ENCODE measurements at regions not wholly inside any gene's neighbourhood (a gene's known extent, or its start where the extent isn't known, plus 50 kb on each side); places are given as distances from the start of the nearest gene placed in this dataset.
"Not testable (repeated sequence)": the region's sequence is repeated elsewhere in the genome, so short reads cannot be mapped to it uniquely, and the experiment has no call there.

DNA sequence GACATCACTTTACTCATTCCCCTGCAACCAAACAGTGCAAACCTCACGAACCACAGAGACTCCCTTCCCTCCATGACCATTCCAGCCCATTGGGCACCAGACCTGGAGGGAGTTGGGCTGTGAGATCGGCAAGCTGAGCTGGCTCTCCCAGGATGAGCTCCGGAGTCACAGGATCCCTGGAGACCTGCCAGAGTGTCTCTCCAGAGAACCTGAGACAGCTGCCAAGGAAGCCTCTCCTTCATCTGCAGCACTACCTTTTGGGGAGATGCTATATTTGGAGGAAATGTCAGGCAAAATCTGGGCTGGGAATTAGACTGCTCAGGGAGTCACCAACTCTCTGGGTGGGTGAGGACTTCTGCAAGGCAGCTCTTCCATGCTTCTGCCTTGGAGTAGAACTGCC, 417.4 kb downstream of the TNS1 start:
- no peak for DNase-seq (ENCODE audit: low spot score)

DNA sequence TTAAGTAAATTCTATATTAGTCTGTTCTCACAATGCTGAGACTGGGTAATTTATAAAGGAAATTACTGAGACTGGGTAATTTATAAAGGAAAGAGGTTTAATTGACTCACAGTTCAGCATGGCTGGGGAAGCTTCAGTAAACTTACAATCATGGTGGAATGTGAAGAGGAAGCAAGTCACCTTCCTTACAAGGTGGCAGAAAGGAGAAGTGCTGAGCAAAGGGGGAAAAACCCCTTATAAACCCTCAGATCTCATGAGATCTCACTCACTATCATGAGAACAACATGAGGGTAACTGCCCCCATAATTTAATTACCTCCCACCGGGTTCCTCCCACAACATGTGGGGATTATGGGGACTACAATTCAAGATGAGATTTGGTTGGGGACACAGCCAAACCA, 422.4 kb downstream of the TNS1 start:
- not testable (repeated sequence) for DNase-seq (ENCODE audit: low spot score)

DNA sequence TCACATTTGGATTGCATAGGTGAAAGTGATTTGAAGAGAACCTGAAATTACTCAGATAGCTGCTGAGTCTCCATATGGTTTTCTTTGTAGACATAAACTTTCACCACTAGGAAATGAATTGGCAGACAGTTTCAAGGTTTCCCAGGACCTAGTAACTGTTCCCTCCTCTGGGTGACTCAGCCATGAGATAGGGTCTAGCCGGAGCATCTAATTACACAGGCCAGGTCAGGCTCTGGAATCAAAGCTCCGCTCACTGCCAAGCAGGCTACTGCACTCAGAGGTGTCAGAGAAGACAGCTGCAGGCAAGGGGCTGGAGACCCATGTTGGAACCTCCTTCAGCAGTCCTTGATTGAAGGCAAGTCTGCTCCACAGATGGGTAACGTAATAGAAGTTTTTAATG, 429.2 kb downstream of the TNS1 start:
- no peak for DNase-seq (ENCODE audit: low spot score)

DNA sequence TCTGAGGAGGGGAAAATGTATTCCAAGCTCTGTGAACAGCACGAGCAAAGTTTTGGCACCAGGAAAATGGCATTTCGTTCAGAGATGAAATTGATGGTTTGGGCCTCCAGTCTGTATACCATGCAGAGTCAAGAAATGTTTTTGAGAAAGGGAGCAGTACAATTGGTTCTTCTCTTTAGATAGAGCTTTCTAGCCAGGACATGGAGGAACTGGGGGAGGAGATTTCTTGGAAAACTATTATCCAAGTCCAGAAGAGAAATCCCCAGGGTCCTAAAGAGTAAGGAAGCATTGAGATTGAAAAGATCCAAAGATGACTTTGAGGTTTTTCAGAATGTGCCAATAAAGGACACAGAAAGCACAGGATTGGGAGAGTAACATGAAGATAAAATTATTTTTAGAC, 432.4 kb downstream of the TNS1 start:
- DNase-seq (ENCODE audit: low spot score): no peak

DNA sequence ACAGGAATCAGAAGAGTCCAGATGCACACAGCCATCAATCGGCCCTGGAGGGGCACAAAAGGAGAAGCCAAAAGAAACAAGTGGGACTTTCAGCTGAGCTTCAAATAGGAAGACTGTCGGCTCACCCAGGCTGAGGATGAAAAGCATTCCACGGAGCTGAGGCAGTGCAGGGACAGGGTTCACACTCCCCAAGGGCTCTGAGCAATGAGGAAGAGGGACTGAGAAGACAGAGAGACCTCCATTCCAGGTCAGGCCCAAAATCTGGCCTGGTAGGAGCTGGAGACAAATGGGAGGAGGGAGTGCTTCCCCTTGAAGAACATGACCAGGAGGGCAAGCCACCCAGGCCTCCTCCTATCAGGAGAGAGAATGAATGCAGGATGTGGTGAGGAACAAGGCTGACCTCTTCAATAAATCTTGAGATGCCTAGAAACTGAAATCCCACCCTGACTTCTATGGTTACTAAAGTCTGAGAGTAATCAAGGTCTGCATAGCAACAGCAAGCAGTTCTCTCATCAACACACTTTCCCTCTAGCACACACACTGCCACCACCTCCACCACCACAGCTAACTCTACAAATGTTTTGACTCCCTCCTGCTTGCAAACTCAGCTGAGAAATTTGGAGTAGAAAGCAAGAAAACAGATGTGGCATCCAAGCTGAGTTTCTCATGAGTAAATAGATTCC, 434.4 kb downstream of the TNS1 start:
- DNase-seq (ENCODE audit: low spot score): no peak

DNA sequence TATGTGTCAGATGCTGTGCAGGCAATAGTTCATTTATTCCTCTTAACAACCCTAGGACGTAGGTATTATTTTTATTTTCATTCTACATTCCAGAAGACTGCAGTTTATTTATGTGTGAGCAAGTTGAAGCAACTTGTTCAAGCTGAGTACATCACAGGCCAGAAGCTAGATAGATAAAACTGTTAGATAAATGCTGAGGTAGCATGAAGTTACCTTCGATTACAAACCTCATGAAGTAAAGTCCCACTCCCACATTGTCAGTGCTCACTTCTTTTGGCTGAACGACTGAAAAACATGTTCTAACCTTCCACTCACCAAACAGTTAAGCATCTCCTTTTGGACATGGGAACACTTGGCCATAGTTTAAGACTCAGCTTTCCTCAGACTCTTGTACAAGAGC, 439.2 kb downstream of the TNS1 start:
- no peak for DNase-seq (ENCODE audit: low spot score)

DNA sequence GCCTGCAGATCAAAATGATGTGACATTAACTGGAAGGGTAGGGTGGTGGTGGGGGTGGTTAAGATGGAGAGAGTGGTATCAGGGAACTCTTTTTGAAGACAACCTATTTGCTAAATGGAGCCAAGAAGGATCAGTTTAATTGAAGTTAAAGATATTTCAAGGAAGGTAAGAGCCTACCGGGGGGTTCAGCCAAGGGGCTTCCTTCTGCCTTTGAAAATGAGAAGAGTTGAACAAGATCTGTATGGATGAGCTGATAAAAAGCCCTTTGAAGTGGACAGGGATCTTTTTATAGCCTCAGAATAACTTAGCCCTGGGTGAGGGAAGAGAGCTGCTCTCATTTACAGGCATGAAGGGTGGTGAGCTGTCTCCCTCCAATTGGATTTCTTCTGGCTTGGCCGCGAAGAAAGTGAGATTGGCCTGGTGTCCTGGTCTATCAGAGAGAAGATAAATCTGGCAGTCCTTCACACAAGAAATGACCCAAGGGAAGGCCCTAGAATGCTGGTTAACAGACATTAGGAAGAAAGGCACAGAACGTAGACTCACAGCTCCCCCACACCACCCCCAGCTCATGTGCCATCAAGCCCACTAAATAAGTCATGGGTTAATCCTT, 439.8 kb downstream of the TNS1 start:
- no peak for DNase-seq (ENCODE audit: low spot score)

DNA sequence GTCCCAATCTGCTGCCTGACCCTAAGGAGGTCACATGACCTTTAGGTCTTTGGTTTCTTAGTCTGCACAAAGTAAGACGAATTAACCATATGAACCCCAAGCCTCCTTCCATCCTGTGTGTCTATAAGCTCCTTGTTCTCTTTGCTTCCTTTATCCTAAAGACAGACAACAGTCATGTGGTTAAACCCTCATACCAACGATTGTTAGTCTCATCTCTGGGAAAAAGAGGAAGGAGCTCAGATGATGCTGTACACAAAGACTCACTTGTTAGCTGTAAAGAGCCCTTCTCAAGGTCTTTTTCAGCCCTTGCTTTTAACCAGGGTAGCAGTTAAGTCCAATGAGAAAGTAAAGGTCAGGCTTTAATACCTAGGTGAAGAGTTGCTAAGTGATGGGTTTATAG, 443.7 kb downstream of the TNS1 start:
- DNase-seq (ENCODE audit: low spot score): no peak

DNA sequence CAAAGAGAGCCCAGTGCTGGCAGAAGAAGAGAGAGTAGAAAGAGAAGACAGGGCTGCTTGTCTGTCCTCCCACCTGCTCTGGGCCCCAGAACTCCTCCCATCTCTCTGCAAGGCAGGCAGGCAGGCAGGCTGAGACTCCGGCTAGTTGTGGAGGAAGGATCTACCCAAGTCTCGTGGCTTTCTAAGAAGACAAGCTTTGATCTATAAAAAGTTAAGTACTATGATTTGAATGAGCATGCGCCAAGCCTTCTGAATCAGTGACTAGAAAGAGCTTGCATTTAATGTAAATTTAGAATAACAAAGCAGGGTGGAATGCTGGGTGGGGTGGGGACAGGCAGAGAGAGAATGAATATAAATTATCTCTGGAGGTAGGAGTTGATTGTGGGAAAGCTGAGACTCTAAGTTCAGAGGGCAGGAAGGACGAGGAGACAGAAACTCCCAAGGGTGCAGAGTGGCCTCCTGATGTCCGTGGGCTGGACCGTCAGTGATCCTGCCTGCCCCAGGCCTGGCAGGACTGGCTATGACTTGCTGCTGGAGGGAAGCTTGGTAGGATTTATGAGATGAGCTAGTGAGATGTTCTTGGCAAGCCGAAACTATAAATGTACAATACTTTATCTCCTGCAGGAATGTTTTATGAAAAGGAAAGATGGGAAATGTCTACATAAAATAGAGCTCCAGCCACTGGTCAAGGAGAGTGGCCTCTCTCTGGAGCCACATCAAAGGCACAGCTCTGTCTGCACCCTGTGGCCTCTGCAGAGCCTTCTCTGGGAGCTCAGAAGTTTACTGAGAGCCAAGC, 447.5 kb downstream of the TNS1 start:
- no peak for DNase-seq (ENCODE audit: low spot score)

DNA sequence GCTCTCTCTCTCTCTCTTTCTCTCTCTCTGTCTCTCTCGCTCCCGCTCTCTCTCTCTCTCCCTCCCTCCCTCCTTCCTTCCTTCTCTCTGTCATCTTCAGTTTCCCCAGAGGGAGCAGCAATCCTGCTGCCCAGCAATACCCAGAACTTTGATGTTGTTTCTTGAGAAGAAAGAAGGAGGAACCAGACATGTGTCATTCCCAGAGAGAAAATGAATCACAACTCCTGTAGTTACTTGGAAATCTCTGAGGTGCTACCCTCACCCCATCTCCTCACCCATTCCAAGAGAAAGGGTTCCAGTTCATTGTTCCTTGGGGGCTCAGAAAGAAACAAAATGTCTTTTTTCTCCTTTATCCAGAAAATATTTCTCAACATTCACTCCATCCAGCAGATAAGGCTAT, 449.1 kb downstream of the TNS1 start:
- no peak for DNase-seq (ENCODE audit: low spot score)

DNA sequence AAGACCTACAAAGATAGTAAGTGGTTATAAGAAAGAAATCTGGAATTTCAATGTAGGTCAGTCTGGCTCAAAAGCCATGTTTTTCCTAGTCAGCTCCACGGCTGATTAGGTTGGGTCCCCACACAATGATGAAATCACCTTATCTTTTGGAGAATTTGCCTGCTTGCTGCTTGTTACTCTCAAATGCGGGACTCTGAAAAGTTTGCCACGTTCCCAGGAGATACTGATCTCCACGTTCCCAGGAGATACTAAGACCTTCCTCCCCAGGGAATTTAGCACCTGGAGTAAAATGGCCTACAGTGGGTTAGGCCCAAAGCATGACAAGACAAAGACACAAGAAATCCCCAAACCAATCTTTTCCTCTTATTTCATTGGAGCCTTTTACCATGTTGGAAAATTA, 449.6 kb downstream of the TNS1 start:
- no peak for DNase-seq (ENCODE audit: low spot score)

DNA sequence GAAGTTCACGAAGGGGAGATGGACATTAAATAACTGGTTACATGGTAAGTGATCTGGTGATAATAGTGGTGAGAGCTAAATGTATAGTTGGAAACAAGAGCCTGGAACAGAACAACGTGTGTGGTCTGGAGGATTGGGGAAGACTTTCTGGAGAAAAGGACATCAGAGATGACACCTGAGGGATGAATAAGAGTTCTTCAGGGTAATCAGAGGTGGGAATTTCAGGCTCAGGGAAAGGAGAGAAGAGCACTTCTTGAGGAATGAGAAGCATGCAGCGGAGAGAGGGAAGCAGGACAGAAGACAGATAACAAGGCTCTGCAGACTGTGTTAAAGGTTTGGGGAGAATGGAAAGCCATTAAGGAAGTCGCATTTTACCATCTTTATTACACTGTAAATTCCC, 450.7 kb downstream of the TNS1 start:
- no peak for DNase-seq (ENCODE audit: low spot score)

DNA sequence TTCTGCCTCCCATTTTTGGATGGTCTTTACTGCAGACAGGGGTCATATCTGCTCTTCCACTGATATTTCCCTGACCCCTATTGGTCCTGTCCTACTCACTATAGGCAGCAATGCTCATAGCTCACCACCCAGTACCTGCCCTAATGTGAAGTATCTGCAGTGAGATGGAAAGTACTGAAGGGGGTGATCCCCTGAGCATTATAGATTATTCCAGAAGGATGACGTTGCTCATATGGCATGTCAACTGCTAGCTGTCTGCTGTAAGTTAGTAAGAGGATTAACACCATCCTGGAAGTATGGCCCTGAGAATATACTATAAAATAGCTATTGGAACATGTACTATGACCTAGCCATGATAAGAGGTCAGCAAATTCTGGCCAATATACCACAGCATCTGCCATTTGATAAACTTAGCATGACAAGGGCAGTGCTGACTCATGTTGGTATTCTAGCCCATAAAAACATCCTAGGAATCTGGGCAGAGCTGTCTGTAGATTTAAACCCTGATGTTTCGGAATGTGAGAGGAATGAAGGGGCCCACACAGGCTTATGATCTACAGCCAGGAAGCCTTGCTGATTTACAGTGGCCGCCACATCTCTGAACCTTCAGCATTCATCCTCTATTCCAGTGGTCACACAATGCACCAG, 451.4 kb downstream of the TNS1 start:
- no peak for DNase-seq (ENCODE audit: low spot score)

DNA sequence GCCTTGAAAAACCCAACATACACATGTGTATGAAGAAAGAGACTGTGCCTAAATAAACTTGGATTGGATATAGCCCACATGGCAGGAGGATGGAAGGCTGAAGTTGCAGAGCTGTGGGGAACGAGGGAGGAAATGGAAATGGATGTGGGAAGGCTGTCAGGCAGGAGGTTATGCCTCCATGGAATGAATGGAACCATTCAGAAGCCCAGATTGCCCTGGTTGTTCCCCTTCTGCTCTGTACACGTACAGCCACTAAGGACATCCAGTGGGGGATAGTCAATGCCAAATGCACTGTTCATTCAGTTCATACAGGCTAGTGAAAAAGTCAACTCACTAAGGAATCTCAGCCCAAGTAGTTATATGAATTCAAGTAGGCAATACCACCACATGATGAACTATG, 463.7 kb downstream of the TNS1 start:
- no peak for DNase-seq (ENCODE audit: low spot score)

DNA sequence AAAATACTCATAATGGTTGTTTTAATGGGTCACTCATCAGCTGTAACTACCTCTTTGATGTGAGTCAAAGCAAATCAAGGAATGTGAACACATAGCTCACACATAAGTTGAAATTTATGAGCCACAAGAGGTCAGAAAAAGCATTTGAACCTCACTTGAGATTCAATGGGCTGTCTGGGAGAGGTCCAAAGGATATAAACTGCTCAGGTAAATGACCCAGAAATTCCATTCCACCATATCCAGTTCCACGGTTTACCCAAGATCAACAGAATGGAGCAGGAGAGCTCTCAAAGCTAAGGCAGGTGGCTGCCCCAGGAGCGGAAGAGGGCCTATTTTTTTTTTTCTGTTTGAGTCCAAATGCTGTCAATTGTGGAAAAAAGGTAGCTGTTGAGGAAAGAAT, 464.1 kb downstream of the TNS1 start:
- DNase-seq (ENCODE audit: low spot score): no peak

DNA sequence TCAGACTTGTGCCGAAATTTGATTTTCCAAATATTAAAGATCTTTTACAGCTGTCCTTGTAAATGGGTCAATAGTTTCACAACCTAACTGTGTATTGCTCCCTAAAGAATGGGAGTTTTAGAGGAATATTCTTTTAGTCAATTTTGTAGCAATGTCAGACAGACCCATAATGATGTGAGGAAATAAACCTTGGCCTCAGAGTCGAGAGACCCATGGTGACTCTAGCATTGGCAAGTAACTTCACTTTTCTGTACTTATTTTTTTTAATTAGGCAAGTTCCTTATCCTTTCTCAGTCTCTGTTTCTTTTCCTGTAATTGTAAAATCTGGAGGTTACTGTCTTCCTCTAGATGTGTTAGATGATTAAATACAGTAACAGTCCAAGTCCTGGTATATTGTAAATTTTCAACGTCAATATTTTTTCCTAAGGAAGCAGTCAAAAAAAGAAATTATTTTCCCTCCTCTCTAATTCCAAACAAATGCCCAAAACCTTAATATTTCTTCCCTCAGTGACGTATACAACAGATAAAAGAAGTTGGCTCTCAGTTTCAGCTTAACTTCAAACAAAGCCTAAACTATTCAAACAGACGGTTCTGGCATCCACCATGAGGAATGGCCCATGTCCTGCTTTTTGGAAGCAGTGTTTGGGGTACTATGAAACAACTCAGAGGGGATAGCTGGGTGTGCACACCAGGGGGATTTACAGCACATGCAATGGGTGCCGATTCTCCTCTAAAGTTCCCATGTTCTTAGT, 466.7 kb downstream of the TNS1 start:
- no peak for DNase-seq (ENCODE audit: low spot score)

DNA sequence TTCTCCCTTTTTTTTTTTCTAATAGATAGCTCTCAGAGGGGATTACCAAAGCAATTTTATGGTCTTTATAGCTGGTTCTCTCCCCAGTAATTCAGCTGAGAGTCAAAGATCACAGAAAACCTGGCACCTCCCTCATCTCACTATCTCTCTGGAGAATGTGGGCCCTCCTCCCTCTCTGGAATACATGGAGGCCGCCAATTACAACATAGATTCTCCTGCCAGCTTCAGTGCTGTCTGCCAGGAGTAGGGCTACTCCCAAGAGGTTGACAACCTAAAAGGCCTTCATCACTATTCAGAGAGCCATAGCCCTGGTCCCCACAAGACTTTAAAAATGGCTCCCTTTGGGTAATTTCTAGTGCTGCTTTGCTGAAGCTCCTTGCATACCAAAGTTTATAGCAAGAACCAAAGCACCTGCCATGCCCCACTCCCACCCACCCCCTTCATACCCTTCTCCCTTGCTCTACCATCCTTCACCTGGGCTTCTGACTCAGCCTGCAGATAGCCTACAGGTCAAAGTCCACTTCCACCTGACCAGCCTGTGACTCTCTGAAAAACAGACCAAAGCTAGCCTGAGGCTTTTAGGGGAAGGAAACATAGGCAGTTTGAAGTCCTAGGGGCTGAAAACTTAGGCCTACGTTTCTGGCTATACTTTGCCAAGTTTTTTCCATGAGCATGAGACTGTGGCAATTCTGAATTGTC, 472.3 kb downstream of the TNS1 start:
- no peak for DNase-seq (ENCODE audit: low spot score)

DNA sequence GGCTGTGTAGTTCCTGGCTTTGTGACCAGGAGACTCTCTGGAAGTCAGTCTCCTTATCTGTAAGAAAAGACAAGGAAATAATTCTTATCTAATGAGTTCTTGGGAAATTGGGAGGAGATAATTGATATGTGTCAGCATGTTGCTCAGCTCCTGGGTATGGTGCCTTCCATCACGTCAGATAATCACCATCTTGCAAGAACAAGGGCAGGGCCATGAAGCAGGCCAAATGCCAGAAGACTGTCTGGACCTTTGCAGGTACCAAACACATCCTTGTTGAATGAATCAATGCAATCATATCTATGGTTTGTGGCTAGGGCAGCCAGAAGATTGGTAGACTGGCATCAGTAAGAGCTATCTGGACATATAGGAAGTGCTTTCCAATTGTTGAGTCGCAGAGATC, 473.5 kb downstream of the TNS1 start:
- DNase-seq (ENCODE audit: low spot score): no peak

DNA sequence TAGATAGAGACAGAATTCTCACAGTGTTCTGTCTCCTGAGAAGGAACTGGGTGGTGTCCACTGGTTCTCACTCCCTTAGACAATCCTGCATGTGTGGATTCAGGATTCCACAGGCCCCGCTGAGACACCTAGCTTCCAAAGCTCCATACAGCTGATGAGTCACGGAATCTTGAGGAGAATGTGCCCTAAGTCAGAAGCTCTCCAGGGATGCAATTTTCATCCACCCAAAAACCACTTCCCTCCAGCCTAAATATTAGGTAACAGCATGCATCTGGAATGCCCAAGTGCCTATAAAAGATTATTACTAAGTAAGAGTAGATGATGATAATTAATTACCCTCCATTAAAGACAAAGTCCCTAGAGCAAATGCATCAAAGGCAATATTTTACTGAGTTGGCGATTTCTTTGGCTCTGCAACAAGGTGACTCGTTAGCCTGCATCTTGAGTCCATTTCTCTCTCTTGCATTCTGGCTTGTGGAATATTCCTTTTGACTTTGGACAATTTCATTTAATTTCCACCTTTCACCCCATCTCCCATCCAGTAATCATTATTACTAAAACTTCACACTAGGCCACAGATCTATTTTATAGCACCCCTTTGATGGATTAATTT, 475.1 kb downstream of the TNS1 start:
- no peak for DNase-seq (ENCODE audit: low spot score)

DNA sequence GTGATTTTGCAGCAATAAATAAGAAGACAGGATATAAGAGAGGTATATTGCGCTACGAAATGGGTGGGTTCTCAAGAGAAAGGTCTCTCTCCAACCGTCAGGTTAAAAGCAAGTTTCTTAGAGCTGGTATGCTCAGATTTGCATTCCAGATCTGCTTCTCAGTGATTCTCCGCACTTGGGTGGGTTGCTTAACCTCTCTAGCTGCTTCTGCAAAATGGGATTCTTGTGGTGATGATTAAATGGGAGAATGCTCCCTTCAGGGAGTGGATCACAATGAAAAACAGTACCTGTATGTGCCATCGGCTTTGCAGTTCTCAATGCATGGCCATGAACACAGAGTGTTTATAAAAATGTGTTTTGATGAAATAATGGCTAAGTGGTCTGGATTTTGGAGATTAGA, 477.7 kb downstream of the TNS1 start:
- no peak for DNase-seq (ENCODE audit: low spot score)

DNA sequence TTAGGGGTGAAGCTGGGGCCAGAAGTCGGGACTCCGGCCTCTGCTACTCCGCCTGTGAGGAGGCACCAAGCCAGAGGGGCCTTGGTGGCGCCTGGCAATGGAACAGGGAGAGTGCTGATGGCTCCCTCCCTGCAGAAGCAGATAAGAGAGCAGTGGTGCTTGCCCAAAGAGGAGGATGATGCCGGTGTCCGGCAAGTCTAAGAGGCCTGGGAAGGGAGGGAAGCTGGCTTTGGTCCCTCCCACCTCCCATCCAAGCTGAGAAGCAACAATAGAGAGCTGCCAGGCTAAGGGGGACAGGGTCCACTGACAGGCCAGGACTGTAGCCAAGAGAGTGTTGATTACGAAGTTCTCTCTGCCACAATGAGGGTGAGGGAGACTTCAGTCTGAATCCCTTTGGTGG, 479.5 kb downstream of the TNS1 start:
- DNase-seq (ENCODE audit: low spot score): no peak
